Endodermal cell (in vitro differentiated cells): ENCODE measurements at regions not wholly inside any gene's neighbourhood (a gene's known extent, or its start where the extent isn't known, plus 50 kb on each side); places are given as distances from the start of the nearest gene placed in this dataset.

ENCODE experiments used
- DNase-seq: peaks from one replicate; pipeline ENCODE4 v3.0.0-alpha.2; 2017
- H3K27ac ChIP-seq: 2 replicates; pipeline ENCODE4 v1.5.1; 2013; ENCODE audit warnings: mild to moderate bottlenecking, low read depth, low read length, moderate library complexity
- H3K27me3 ChIP-seq: 2 replicates; pipeline ENCODE4 v1.6.1; 2013; ENCODE audit warnings: mild to moderate bottlenecking, low read length, moderate library complexity; ENCODE audit not compliant: insufficient read depth, control insufficient read depth, poor library complexity, severe bottlenecking
- H3K36me3 ChIP-seq: 2 replicates; pipeline ENCODE4 v1.7.0; 2013; ENCODE audit warnings: mild to moderate bottlenecking, low read length, moderate library complexity; ENCODE audit not compliant: control insufficient read depth, insufficient read depth
- H3K4me1 ChIP-seq: one replicate; pipeline ENCODE4 v1.7.0; 2013; ENCODE audit warnings: low read length; ENCODE audit not compliant: control insufficient read depth, insufficient read depth
- H3K4me3 ChIP-seq: 2 replicates; pipeline ENCODE4 v1.5.1; 2013; ENCODE audit warnings: mild to moderate bottlenecking, low read length, moderate library complexity
- H3K9ac ChIP-seq: 2 replicates; pipeline ENCODE4 v1.6.1; 2013; ENCODE audit warnings: mild to moderate bottlenecking, low read length, moderate library complexity; ENCODE audit not compliant: poor library complexity, severe bottlenecking; ENCODE audit errors: extremely low read depth
- H3K9me3 ChIP-seq: 2 replicates; pipeline ENCODE4 v1.6.1; 2013; ENCODE audit warnings: mild to moderate bottlenecking, low read length, moderate library complexity; ENCODE audit not compliant: control insufficient read depth
- H3K27ac Mint-ChIP-seq: 2 replicates; pipeline ENCODE4 v1.8.0; 2020; ENCODE audit warnings: mixed read lengths
- H3K27me3 Mint-ChIP-seq: 2 replicates; pipeline ENCODE4 v1.8.0; 2021; ENCODE audit warnings: mild to moderate bottlenecking, mixed read lengths; ENCODE audit not compliant: insufficient read depth
- H3K36me3 Mint-ChIP-seq: 2 replicates; pipeline ENCODE4 v1.8.0; 2020; ENCODE audit warnings: low read depth, mixed read lengths
- H3K4me1 Mint-ChIP-seq: 2 replicates; pipeline ENCODE4 v1.8.0; 2020; ENCODE audit warnings: mixed read lengths
- H3K4me3 Mint-ChIP-seq: 2 replicates; pipeline ENCODE4 v1.8.0; 2020; ENCODE audit warnings: mild to moderate bottlenecking, moderate library complexity, mixed read lengths
- H3K9me3 Mint-ChIP-seq: 2 replicates; pipeline ENCODE4 v1.8.0; 2020; ENCODE audit warnings: mild to moderate bottlenecking, mixed read lengths
- CTCF ChIP-seq: fragments of 200-600 bp; sonication (generic); conservative IDR thresholded peaks from 2 replicates; pipeline ENCODE4 v1.5.0; 2021; ENCODE audit warnings: antibody characterized with exemption, mild to moderate bottlenecking
- WGBS, 2 experiments: methylation state at CpG; one replicate each; pipeline versions ENCODE4 v1.1.5 to v1.1.7; 2013; ENCODE audit warnings: missing lambda C conversion rate in 2 of 2, mixed read lengths in 1 of 2; ENCODE audit not compliant: insufficient coverage in 1 of 2, insufficient read length in 1 of 2; 5-methylcytosine and 5-hydroxymethylcytosine counted together

- Histone ChIP-seq H3K27me3 (no peaks in the 10 kb centered on the region), H3K27ac (no peak overlapping the region), H3K4me1 (no peaks in the 10 kb centered on the region), H3K4me3 (no peak overlapping the region), H3K9ac (no peak overlapping the region), H3K9me3 (peaks cover 30% of the 10 kb centered on the region), H3K36me3 (no peaks in the 10 kb centered on the region)
- H3K36me3 Mint-ChIP-seq = no peaks in the 10 kb centered on the region
- no peaks in the 10 kb centered on the region for H3K27me3 Mint-ChIP-seq
- no peak overlapping the region for H3K27ac Mint-ChIP-seq
- H3K4me3 Mint-ChIP-seq = no peak overlapping the region
- WGBS, 2 experiments = 83% methylated on average over 1 of the region's 2 CpGs; no CpG with 5 or more reads in 1 of the 2 experiments
- no peak for DNase-seq
- no peak for TF ChIP-seq CTCF
- H3K9me3 Mint-ChIP-seq = peaks cover 41% of the 10 kb centered on the region
- no peaks in the 10 kb centered on the region for H3K4me1 Mint-ChIP-seq
These were observed 355.2 kb downstream of the IRS2 start for GRCh38 chr13:109431217-109431616.

GRCh38 chr13:109428146-109428545 lies 358.2 kb downstream of the IRS2 start:
- TF ChIP-seq CTCF = no peak

GRCh38 chr13:109427695-109428094 lies 358.7 kb downstream of the IRS2 start:
- H3K4me1 ChIP-seq = no peaks in the 10 kb centered on the region
- no peak for DNase-seq

More at GRCh38 chr13:109428146-109428545, 358.2 kb downstream of the IRS2 start:
- WGBS, 2 experiments = 86 to 97% methylated on average over 1 to 3 of the region's 3 CpGs
- Mint-ChIP-seq H3K27me3 (no peaks in the 10 kb centered on the region), H3K9me3 (peaks cover 32% of the 10 kb centered on the region), H3K4me3 (no peak overlapping the region), H3K27ac (no peak overlapping the region), H3K4me1 (no peaks in the 10 kb centered on the region), H3K36me3 (no peaks in the 10 kb centered on the region)
- Histone ChIP-seq H3K9ac (no peak overlapping the region), H3K4me3 (no peak overlapping the region), H3K27ac (no peak overlapping the region), H3K9me3 (peaks cover 27% of the 10 kb centered on the region), H3K27me3 (no peaks in the 10 kb centered on the region), H3K4me1 (no peaks in the 10 kb centered on the region), H3K36me3 (no peaks in the 10 kb centered on the region)
- DNase-seq = no peak

More at GRCh38 chr13:109427695-109428094, 358.7 kb downstream of the IRS2 start:
- Histone ChIP-seq H3K27me3 (no peaks in the 10 kb centered on the region), H3K36me3 (no peaks in the 10 kb centered on the region), H3K9ac (no peak overlapping the region), H3K9me3 (peaks cover 22% of the 10 kb centered on the region), H3K27ac (no peak overlapping the region), H3K4me3 (no peak overlapping the region)
- Mint-ChIP-seq H3K27me3 (no peaks in the 10 kb centered on the region), H3K4me3 (no peak overlapping the region), H3K4me1 (no peaks in the 10 kb centered on the region), H3K27ac (no peak overlapping the region), H3K9me3 (peaks cover 27% of the 10 kb centered on the region), H3K36me3 (no peaks in the 10 kb centered on the region)
- TF ChIP-seq CTCF = peak; percentile 63
- WGBS, 2 experiments = 83 to 86% methylated on average over 1 to 3 of the region's 3 CpGs
